Omental fat pad (tissue), 3 donors: ENCODE measurements at regions not wholly inside any gene's neighbourhood (a gene's known extent, or its start where the extent isn't known, plus 50 kb on each side); places are given as distances from the start of the nearest gene placed in this dataset.

Experiments
- ATAC-seq: fragments of 150-250 bp; one replicate; pipeline ENCODE4 v1.9.1; 2016; ENCODE audit warnings: mild to moderate bottlenecking, moderate library complexity; ENCODE audit not compliant: low FRiP score
- DNase-seq: peaks from one replicate; pipeline ENCODE4 v3.0.0-alpha.2; 2019; ENCODE audit warnings: low spot score
- CTCF ChIP-seq, 3 donors: fragments of 450-650 bp; IDR thresholded peaks; one replicate each; pipeline ENCODE4 v1.5.1; 2016 to 2017; ENCODE audit warnings: antibody characterized with exemption in 3 of 3, mild to moderate bottlenecking in 3 of 3, moderate library complexity in 2 of 3

- no peak for TF ChIP-seq CTCF (IDR thresholded peaks at IDR 0.05)
- ATAC-seq (no peak), DNase-seq (no peak)
Measured at GRCh38 chr12:47577206-47577989, 128.4 kb downstream of the RPAP3 start.

- no peak for ATAC-seq
- TF ChIP-seq CTCF (IDR thresholded peaks at IDR 0.05) = no peak
- no peak for DNase-seq
Measured at GRCh38 chr12:47576289-47576945, 129.4 kb downstream of the RPAP3 start.

GRCh38 chr12:47574252-47575021, 131.4 kb downstream of the RPAP3 start:
- DNase-seq (no peak), ATAC-seq (no peak)
- no peak for TF ChIP-seq CTCF (IDR thresholded peaks at IDR 0.05)

- ATAC-seq = no peak
- TF ChIP-seq CTCF (IDR thresholded peaks at IDR 0.05) = no peak
- DNase-seq = no peak
Measured at GRCh38 chr12:47573146-47573659, 132.6 kb downstream of the RPAP3 start.

GRCh38 chr12:47570151-47570550, 135.7 kb downstream of the RPAP3 start:
- no peak for ATAC-seq
- TF ChIP-seq CTCF (IDR thresholded peaks at IDR 0.05) = no peak
- no peak for DNase-seq

GRCh38 chr12:47562201-47562600, 143.6 kb downstream of the RPAP3 start:
- ATAC-seq (peak; percentile 11), DNase-seq (no peak)
- no peak for TF ChIP-seq CTCF (IDR thresholded peaks at IDR 0.05)
